Prostate gland (tissue), 2 donors: ENCODE measurements at regions not wholly inside any gene's neighbourhood (a gene's known extent, or its start where the extent isn't known, plus 50 kb on each side); places are given as distances from the start of the nearest gene placed in this dataset.
"Not testable (repeated sequence)": the region's sequence is repeated elsewhere in the genome, so short reads cannot be mapped to it uniquely, and the experiment has no call there.

Experiments used
- POLR2AphosphoS5 ChIP-seq: sonication (generic); formaldehyde crosslinking; IDR thresholded peaks from one replicate; pipeline ENCODE4 v1.6.1; 2017; ENCODE audit warnings: antibody characterized with exemption
- TF ChIP-seq, protein P1 (sequence below), 4 experiments: fragments of 200-600 bp in 2 of 4; fragments of 450-650 bp in 2 of 4; sonication (generic) in 2 of 4; IDR thresholded peaks; 1 replicate in 3 of 4; 2 replicates in 1 of 4; pipeline ENCODE4 v1.5.1; 2016 to 2019; ENCODE audit warnings: antibody characterized with exemption in 4 of 4, mild to moderate bottlenecking in 2 of 4, moderate library complexity in 2 of 4

GRCh38 chr6:23554953-23555352, 571.1 kb upstream of the NRSN1 start:
- not testable (repeated sequence) for TF ChIP-seq POLR2AphosphoS5
- TF ChIP-seq, protein P1, sequence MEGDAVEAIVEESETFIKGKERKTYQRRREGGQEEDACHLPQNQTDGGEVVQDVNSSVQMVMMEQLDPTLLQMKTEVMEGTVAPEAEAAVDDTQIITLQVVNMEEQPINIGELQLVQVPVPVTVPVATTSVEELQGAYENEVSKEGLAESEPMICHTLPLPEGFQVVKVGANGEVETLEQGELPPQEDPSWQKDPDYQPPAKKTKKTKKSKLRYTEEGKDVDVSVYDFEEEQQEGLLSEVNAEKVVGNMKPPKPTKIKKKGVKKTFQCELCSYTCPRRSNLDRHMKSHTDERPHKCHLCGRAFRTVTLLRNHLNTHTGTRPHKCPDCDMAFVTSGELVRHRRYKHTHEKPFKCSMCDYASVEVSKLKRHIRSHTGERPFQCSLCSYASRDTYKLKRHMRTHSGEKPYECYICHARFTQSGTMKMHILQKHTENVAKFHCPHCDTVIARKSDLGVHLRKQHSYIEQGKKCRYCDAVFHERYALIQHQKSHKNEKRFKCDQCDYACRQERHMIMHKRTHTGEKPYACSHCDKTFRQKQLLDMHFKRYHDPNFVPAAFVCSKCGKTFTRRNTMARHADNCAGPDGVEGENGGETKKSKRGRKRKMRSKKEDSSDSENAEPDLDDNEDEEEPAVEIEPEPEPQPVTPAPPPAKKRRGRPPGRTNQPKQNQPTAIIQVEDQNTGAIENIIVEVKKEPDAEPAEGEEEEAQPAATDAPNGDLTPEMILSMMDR (IDR thresholded peaks at IDR 0.05) = not testable (repeated sequence)
